GM12874 (cell line): ENCODE measurements at regions not wholly inside any gene's neighbourhood (a gene's known extent, or its start where the extent isn't known, plus 50 kb on each side); places are given as distances from the start of the nearest gene placed in this dataset.

Experiments used
- CTCF ChIP-seq: IDR thresholded peaks from 2 replicates; pipeline ENCODE4 v1.5.1; 2011; ENCODE audit warnings: low read depth, mild to moderate bottlenecking, control low read depth, low read length, moderate library complexity; ENCODE audit not compliant: insufficient read depth

GRCh38 chr15:35696767-35697231 lies 150.8 kb upstream of the DPH6 start:
- no peak for TF ChIP-seq CTCF

GRCh38 chr15:35697549-35698299 lies 151.8 kb upstream of the DPH6 start:
- no peak for TF ChIP-seq CTCF

GRCh38 chr15:35698331-35698730 lies 152.4 kb upstream of the DPH6 start:
- no peak for TF ChIP-seq CTCF

GRCh38 chr15:35698966-35699575 lies 153.1 kb upstream of the DPH6 start:
- no peak for TF ChIP-seq CTCF

GRCh38 chr15:35701402-35702046 lies 155.6 kb upstream of the DPH6 start:
- TF ChIP-seq CTCF = no peak

GRCh38 chr15:35702946-35703495 lies 157.1 kb upstream of the DPH6 start:
- no peak for TF ChIP-seq CTCF

- no peak for TF ChIP-seq CTCF
Measured at GRCh38 chr15:35705030-35705883, 159.3 kb upstream of the DPH6 start.
